Cerebellar cortex (tissue), 1 donor: ENCODE measurements at regions not wholly inside any gene's neighbourhood (a gene's known extent, or its start where the extent isn't known, plus 50 kb on each side); places are given as distances from the start of the nearest gene placed in this dataset.

Source experiments
- DNase-seq: peaks from one replicate; pipeline ENCODE4 v3.0.0-alpha.2; 2015; ENCODE audit warnings: low spot score

- DNase-seq, result no peak
These were observed 290.3 kb downstream of the NSG2 start for GRCh38 chr5:174335682-174336364.

GRCh38 chr5:174336479-174336878, 291.0 kb downstream of the NSG2 start:
- no peak for DNase-seq

GRCh38 chr5:174337276-174338184, 292.0 kb downstream of the NSG2 start:
- peak; percentile 54 for DNase-seq

GRCh38 chr5:174338185-174339010, 292.9 kb downstream of the NSG2 start:
- no peak for DNase-seq

GRCh38 chr5:174339130-174339529, 293.6 kb downstream of the NSG2 start:
- no peak for DNase-seq

GRCh38 chr5:174340226-174340625, 294.7 kb downstream of the NSG2 start:
- DNase-seq, result no peak

GRCh38 chr5:174342696-174343095, 297.2 kb downstream of the NSG2 start:
- DNase-seq, result no peak

- DNase-seq, result no peak
These were observed 298.3 kb downstream of the NSG2 start for GRCh38 chr5:174343826-174344225.

- DNase-seq, result peak; percentile 55
These were observed 298.8 kb downstream of the NSG2 start for GRCh38 chr5:174344335-174344734.

GRCh38 chr5:174347183-174347582, 301.7 kb downstream of the NSG2 start:
- no peak for DNase-seq

- DNase-seq, result no peak
These were observed 302.9 kb downstream of the NSG2 start for GRCh38 chr5:174348311-174348981.

GRCh38 chr5:174352681-174353080, 307.2 kb downstream of the NSG2 start:
- no peak for DNase-seq

GRCh38 chr5:174354571-174354970, 309.1 kb downstream of the NSG2 start:
- DNase-seq, result no peak

GRCh38 chr5:174355208-174355612, 309.7 kb downstream of the NSG2 start:
- no peak for DNase-seq

GRCh38 chr5:174355995-174356394, 310.5 kb downstream of the NSG2 start:
- no peak for DNase-seq

- DNase-seq, result no peak
These were observed 311.0 kb downstream of the NSG2 start for GRCh38 chr5:174356536-174356935.

- DNase-seq, result no peak
These were observed 312.8 kb downstream of the NSG2 start for GRCh38 chr5:174358276-174358675.

GRCh38 chr5:174359071-174359470, 313.6 kb downstream of the NSG2 start:
- DNase-seq, result no peak

- no peak for DNase-seq
These were observed 317.0 kb downstream of the NSG2 start for GRCh38 chr5:174362514-174362913.

- DNase-seq, result no peak
These were observed 318.4 kb downstream of the NSG2 start for GRCh38 chr5:174363934-174364333.

- no peak for DNase-seq
These were observed 319.2 kb downstream of the NSG2 start for GRCh38 chr5:174364676-174365075.

- peak; percentile 55 for DNase-seq
These were observed 326.1 kb downstream of the NSG2 start for GRCh38 chr5:174371600-174372094.
